WTC11 (cell line): ENCODE measurements at regions not wholly inside any gene's neighbourhood (a gene's known extent, or its start where the extent isn't known, plus 50 kb on each side); places are given as distances from the start of the nearest gene placed in this dataset.

Experiments used
- ELF4 ChIP-seq: sonication (generic); formaldehyde crosslinking; IDR thresholded peaks from 2 replicates; pipeline ENCODE4 v1.8.1; 2022; ENCODE audit warnings: low read depth, mild to moderate bottlenecking, moderate library complexity, missing genetic modification reagents
- GABPB1 ChIP-seq: sonication (generic); formaldehyde crosslinking; IDR thresholded peaks from 2 replicates; pipeline ENCODE4 v1.8.1; 2023; ENCODE audit warnings: mild to moderate bottlenecking, missing genetic modification reagents
- NFYB ChIP-seq: sonication (generic); formaldehyde crosslinking; conservative IDR thresholded peaks from 2 replicates; pipeline ENCODE4 v1.8.0; 2022; ENCODE audit warnings: low read depth, missing genetic modification reagents
- NR2C2 ChIP-seq: sonication (generic); formaldehyde crosslinking; IDR thresholded peaks from 2 replicates; pipeline ENCODE4 v1.8.0; 2022; ENCODE audit warnings: mild to moderate bottlenecking, missing genetic modification reagents
- SP1 ChIP-seq: sonication (generic); formaldehyde crosslinking; conservative IDR thresholded peaks from 2 replicates; pipeline ENCODE4 v1.8.1; 2022; ENCODE audit warnings: missing genetic modification reagents
- ZNF263 ChIP-seq: sonication (generic); formaldehyde crosslinking; IDR thresholded peaks from 2 replicates; pipeline ENCODE4 v1.8.1; 2022; ENCODE audit warnings: low read depth, mild to moderate bottlenecking, moderate library complexity, missing genetic modification reagents
- TF ChIP-seq, protein P1 (sequence below): fragments of 200-600 bp; IDR thresholded peaks from 2 replicates; pipeline ENCODE4 v1.8.0; 2022; ENCODE audit warnings: antibody characterized with exemption
- TF ChIP-seq, protein P2 (sequence below): sonication (generic); formaldehyde crosslinking; conservative IDR thresholded peaks from 2 replicates; pipeline ENCODE4 v1.8.1; 2022; ENCODE audit warnings: mild to moderate bottlenecking, missing genetic modification reagents
- TF ChIP-seq, protein P3 (sequence below): sonication (generic); formaldehyde crosslinking; IDR thresholded peaks from 2 replicates; pipeline ENCODE4 v1.8.1; 2023; ENCODE audit warnings: mild to moderate bottlenecking, missing genetic modification reagents

DNA sequence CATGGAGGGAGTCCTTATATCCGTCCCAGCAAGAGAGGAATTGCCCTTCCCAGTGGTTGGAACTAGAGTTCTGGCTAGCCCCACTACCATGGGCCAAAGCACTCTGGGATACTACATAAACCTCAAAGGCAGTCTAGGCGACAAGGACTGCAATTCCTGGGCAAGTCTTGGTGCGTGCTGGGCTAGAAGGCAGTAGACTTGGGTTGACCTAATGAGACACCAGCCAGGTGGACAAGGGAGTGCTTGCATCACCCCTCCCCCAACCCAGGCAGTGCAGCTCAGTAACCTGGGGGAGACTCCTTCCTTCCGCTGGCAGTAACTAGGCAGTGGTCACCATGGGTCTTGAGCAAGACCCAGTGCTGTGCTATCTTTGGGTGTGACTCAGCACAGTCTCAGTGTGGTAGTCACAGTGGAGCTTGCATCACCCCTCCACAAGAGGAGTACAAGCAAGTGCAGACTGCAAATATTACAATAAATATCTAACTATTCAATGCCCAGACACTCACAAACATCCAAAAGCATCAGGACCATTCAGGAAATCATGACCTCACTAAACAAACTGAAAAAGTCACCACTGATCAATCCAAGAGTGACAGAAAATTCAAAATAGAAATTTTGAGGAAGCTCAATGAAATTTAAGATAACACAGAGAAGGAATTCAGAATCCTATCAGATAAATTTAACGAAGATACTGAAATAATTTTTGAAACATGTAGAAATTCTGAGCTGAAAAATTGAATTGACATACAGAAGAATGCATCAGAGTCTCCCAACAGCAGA lies 84.7 kb upstream of the LYPLAL1 start:
- TF ChIP-seq, protein P1, sequence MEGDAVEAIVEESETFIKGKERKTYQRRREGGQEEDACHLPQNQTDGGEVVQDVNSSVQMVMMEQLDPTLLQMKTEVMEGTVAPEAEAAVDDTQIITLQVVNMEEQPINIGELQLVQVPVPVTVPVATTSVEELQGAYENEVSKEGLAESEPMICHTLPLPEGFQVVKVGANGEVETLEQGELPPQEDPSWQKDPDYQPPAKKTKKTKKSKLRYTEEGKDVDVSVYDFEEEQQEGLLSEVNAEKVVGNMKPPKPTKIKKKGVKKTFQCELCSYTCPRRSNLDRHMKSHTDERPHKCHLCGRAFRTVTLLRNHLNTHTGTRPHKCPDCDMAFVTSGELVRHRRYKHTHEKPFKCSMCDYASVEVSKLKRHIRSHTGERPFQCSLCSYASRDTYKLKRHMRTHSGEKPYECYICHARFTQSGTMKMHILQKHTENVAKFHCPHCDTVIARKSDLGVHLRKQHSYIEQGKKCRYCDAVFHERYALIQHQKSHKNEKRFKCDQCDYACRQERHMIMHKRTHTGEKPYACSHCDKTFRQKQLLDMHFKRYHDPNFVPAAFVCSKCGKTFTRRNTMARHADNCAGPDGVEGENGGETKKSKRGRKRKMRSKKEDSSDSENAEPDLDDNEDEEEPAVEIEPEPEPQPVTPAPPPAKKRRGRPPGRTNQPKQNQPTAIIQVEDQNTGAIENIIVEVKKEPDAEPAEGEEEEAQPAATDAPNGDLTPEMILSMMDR, result no peak
- TF ChIP-seq ZNF263 (CRISPR knock-in tag) (no peak), ELF4 (CRISPR knock-in tag) (no peak), NFYB (no peak), GABPB1 (CRISPR knock-in tag) (peak; percentile 78; the same call in 1 of the 2 replicates), SP1 (CRISPR knock-in tag) (no peak), NR2C2 (CRISPR knock-in tag) (no peak)
- TF ChIP-seq, protein P2, sequence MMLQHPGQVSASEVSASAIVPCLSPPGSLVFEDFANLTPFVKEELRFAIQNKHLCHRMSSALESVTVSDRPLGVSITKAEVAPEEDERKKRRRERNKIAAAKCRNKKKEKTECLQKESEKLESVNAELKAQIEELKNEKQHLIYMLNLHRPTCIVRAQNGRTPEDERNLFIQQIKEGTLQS (CRISPR knock-in tag), result no peak
- TF ChIP-seq, protein P3, sequence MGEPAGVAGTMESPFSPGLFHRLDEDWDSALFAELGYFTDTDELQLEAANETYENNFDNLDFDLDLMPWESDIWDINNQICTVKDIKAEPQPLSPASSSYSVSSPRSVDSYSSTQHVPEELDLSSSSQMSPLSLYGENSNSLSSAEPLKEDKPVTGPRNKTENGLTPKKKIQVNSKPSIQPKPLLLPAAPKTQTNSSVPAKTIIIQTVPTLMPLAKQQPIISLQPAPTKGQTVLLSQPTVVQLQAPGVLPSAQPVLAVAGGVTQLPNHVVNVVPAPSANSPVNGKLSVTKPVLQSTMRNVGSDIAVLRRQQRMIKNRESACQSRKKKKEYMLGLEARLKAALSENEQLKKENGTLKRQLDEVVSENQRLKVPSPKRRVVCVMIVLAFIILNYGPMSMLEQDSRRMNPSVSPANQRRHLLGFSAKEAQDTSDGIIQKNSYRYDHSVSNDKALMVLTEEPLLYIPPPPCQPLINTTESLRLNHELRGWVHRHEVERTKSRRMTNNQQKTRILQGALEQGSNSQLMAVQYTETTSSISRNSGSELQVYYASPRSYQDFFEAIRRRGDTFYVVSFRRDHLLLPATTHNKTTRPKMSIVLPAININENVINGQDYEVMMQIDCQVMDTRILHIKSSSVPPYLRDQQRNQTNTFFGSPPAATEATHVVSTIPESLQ, result no peak
